ENCODE measurements at regions not wholly inside any gene's neighbourhood (a gene's known extent, or its start where the extent isn't known, plus 50 kb on each side); places are given as distances from the start of the nearest gene placed in this dataset.

- no peak for TF ChIP-seq CTCF (optimal IDR thresholded peaks at IDR 0.05 in 1 of 3, IDR thresholded peaks at IDR 0.05 in 1 of 3, conservative IDR thresholded peaks at IDR 0.05 in 1 of 3; ENCODE audit: extremely low read depth in 1 of 3, insufficient read depth in 2 of 3, low read length in 3 of 3)
- TF ChIP-seq EZH2 (IDR thresholded peaks at IDR 0.05; ENCODE audit: low read length): no peak
Observed at GRCh38 chr10:83262434-83262833, 876.9 kb upstream of the GHITM start.

Data from keratinocyte (primary cell).